RCC 7860 (cell line): ENCODE measurements at regions not wholly inside any gene's neighbourhood (a gene's known extent, or its start where the extent isn't known, plus 50 kb on each side); places are given as distances from the start of the nearest gene placed in this dataset.

Experiments used
- DNase-seq: peaks from one replicate; pipeline ENCODE4 v3.0.0-alpha.2; 2015; ENCODE audit warnings: low spot score
- FAIRE-seq: peaks from 2 replicates; lab custom pipeline; 2012; peaks lifted over from hg19 to GRCh38; lab: Jason Lieb, UNC

GRCh38 chr2:217660423-217660822 lies 342.4 kb downstream of the TNS1 start:
- FAIRE-seq = no peak
- no peak for DNase-seq

DNA sequence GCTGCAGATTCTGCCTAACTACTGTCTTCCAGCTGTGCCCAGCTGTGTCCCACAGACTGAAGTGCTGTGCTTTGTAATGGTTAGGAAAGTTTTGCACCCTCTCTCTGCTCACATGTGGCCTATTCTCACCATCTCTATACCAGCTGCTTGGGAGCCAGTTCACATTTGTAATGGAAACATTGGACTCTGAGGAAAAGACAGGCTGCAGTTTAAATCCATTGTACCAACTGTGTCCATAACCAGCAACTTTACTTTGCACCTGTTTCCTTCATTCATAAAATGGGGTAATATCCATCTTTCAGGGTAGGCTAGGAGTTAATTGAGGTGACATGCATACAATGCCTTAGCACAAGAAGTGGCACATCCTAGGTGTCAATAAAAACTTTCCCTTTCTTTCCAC lies 344.0 kb downstream of the TNS1 start:
- FAIRE-seq (no peak), DNase-seq (no peak)

GRCh38 chr2:217657252-217657651 lies 345.5 kb downstream of the TNS1 start:
- DNase-seq = no peak
- no peak for FAIRE-seq

GRCh38 chr2:217656316-217656715 lies 346.5 kb downstream of the TNS1 start:
- no peak for DNase-seq
- FAIRE-seq = no peak

- no peak for DNase-seq
- no peak for FAIRE-seq
Observed at GRCh38 chr2:217655651-217656050, 347.1 kb downstream of the TNS1 start.

- FAIRE-seq (no peak), DNase-seq (no peak)
Observed at GRCh38 chr2:217654168-217654567, 348.6 kb downstream of the TNS1 start.

DNA sequence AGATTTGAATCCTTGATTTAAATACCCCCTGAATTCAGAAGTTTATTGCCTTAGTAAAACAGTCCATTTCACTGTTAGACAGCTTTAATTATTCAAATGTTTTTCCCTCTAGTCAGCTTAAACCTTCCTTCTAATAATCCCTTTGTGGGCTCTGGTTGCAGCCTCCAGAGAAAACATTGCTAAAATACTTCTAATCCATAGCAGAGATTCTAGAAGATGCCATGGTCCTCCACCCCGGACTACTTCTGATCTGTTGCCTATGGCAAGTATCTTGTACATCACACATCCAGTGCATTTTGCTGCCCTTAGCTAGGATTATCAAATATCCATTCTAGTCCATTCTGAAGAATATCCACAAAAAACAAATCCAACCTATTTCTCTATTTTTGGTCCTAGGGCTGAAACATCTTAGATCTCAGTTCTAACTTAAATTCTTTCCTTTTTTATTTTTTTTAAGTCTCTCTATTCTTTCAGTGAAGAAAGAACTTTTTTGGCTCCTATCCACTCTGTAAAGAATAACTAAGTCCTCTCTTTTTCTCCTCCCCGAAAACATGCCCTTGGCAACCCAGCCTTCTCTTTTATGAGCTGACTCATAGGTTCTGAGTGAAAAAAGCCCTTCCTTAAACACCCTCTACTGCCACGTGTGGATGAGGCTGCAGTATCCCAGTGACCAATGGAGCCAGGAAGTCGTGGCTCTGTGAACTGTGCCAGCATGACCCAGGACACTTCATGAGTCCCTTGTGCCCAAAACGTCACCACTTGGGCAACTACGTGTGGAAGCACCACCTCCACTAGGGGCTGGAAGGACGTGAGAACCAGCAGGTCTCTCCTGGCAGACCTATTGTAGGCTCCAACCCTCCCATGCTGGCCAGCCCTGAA lies 349.8 kb downstream of the TNS1 start:
- FAIRE-seq (peak; percentile 74), DNase-seq (peak; percentile 79)

- FAIRE-seq = peak; percentile 63
Observed at GRCh38 chr2:217650716-217651360, 352.0 kb downstream of the TNS1 start.

DNA sequence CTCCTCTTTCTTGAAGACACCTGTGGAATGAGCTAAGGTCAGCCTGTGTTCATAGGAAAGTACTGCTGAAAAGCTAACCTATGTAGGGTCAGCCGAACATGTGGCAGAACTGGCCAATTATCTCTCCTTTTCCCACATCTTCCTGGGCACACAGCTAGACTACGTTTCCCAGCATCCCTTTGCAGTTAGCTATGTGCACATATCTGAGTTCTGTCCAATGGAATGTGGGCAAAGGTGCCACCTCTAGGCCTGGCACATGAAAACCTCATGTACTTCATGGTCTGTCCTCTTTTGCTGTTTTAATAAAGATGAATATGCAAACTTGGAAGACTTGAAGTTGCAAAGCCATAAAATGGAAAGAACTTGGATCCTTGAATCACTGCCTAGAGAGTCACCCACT lies 352.6 kb downstream of the TNS1 start:
- peak; percentile 26 for DNase-seq
- FAIRE-seq = no peak

More at GRCh38 chr2:217650716-217651360, 352.0 kb downstream of the TNS1 start:
- DNase-seq = peak; percentile 70

DNA sequence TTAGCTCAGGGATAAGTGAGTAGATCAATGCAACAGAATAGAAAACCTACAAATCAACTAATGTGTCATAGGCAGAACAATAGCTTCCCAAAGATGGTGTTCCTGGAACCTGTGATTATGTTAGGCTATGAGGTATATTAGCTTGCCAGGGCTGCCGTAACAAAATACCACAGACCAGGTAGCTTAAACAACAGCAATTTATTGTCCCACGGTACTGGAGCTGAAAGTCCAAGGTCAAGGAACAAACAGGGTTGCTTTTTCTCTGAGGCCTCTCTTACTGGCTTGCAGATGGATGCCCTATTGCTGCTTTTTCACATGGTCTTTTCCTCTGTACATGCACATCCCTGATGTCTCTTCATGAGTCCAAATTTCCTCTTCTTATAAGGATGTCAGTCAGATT lies 354.9 kb downstream of the TNS1 start:
- FAIRE-seq (no peak), DNase-seq (no peak)

DNA sequence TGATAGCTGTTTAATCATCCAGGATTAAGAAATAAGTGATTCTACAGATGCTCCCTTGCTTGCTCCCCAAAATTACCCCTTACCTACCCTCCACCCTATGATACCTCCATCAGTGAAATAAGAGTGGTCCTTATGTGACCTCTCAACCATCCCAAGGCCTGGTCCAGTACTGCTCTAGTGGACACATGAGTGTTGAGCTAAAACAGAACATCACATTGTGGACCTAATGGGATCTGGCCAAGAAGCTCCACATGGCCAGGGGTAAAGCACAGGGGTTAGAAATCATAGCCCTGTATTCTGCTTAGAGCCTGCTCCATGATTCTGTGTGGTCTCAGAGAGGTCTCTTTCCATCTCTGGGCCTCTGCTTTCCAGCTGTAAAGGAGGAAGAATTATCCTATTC lies 355.6 kb downstream of the TNS1 start:
- DNase-seq (no peak), FAIRE-seq (no peak)

DNA sequence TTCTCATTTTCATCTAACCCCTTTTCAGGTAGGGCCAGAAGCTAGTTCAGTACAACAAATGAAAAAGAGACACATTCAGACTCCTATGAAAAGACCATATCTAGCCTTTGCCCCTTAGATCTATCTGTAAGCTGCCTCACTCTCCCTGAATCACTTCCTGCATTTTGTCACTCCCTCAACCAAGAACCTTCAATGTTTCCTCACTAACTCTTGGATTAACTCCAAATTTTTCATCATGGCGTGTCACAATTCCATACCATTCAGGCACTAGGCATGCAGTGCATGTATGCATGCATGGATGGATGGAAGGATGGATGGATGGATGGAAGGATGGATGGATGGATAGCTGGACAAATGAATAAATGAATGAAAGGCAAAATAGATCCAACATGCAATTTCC lies 356.9 kb downstream of the TNS1 start:
- FAIRE-seq (no peak), DNase-seq (no peak)

DNA sequence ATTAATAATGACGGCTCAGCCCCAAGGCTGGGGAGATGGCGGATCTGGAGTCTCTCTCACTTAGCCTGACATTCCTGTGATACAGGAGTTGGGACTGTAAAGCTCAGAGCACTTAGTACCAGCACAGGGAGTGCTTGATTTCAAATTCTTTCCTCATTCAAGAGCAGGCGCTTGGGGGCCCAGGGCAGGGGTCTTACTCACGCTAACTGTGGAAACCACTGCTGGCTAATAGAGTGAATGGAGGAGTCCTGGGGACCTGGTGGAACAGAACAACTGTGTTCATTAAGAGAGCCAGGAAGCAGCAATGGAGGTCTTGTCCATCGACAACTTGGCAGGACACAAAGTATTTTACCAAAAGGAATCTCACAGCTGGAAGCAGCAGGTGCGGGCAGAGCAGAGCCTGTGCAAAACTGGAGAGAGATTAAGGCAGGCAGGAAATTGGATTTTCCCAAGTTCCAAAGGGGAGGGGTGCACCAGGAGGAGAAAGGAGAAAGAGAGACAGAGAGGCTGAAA lies 358.9 kb downstream of the TNS1 start:
- DNase-seq = no peak
- FAIRE-seq = no peak

GRCh38 chr2:217642944-217643343 lies 359.9 kb downstream of the TNS1 start:
- no peak for DNase-seq
- no peak for FAIRE-seq

- DNase-seq (no peak), FAIRE-seq (no peak)
Observed at GRCh38 chr2:217641960-217642359, 360.8 kb downstream of the TNS1 start.

DNA sequence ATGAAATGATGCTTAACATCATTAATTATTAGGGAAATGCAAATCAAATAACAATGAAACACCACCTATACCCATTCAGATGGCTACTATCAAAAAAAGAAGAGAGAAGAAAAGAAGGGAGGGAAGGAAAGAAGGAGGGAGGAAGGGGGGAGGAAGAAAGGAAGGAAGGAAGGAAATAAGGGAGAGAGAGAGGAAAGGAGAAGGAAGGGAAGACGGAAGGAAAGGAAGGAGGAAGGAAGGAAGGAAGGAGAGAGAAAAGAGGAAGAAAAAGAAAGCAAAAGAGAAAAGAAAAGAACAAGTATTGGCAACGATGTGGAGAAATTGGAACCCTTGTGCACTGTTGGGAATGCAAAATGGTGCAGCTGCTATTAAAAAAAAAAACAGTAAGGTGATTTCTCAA lies 363.3 kb downstream of the TNS1 start:
- FAIRE-seq = no peak
- no peak for DNase-seq

GRCh38 chr2:217638533-217638932 lies 364.3 kb downstream of the TNS1 start:
- DNase-seq (no peak), FAIRE-seq (no peak)

DNA sequence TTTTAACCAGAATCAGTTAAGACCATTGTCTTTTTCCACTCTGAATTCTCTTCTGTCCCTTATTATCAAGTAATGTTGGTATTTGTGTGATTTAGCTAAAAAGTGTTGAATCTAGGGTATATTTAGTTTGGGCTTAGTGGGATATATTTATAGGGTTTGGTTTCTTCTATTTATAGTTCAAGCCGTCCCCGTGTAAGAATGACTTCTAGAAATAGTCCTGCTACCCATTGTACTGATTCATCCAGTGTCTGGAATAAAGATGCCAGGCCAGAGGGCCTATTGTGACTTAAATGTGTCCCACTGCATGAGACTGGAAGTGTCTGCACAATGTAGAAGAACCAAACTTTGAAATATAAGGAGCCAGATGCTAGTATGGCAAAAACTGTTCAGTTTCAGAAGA lies 364.8 kb downstream of the TNS1 start:
- FAIRE-seq (no peak), DNase-seq (no peak)

DNA sequence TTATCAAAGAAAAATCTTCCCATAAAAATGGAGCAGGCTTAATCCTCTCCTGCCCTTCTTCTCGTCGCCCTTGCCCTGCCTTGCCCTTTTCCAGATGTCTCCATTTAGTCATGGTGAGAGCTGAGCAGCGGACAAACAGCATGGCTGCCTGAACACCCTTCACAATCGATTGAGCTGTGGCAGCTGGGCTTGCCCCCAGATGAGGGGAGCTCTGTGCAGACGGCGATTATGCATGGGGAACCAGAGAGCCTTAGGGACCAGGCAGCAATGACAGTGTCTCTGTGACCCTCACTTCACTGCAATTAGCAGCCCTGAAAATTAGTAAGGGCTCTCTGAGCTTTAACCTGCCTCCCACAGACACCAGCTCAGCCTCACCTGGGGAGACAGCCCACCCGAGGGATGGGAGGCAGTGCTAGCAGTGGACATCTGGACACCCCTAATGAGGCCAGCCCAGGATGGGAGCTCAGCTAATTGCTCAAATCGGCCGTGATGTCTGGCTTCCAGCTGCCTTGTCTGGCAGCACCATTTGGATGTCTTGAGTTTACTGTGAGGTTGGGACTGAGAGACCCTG lies 365.7 kb downstream of the TNS1 start:
- no peak for DNase-seq
- FAIRE-seq = no peak

GRCh38 chr2:217636578-217636977 lies 366.2 kb downstream of the TNS1 start:
- DNase-seq (no peak), FAIRE-seq (no peak)

DNA sequence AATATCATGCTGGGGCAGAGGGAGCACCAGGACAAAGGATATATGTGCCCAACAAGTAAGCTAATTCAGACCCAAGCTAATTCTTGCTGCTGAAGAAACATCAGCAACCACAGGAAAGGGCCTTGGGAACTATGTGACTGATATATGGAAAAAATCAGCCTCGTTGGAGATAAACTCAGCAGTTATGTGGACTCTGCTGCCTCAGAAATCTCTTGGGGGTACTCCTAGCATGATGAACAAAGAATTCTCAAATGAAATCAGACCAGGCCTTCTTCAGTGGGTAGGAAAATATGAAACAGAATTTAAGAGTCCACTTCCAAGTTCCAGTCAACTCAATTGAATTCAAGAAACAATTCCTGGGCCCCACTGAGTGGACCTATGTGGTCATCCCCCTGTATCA lies 367.9 kb downstream of the TNS1 start:
- DNase-seq = no peak
- no peak for FAIRE-seq

DNA sequence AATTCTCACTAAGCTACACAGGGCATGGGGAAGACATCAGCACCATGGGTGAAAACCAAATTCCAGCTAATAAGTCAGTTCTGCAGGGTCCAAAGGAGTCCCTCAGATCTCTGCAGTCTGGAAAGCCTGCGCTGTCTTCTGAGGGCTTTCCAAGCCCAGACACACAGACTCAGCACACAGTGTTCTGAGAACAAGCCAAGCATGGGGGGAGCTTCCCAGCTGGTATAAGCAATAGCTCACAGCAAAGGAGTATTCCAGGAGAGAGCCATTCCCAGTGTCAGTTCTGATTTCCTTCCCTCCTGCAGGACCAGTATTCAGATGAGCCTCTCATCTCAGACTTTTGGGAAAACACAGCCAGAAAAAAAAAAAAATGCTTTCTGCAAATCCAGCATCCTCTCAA lies 370.8 kb downstream of the TNS1 start:
- FAIRE-seq (no peak), DNase-seq (no peak)
